WTC11 (cell line): ENCODE measurements at regions not wholly inside any gene's neighbourhood (a gene's known extent, or its start where the extent isn't known, plus 50 kb on each side); places are given as distances from the start of the nearest gene placed in this dataset.

ENCODE experiments used
- ATAC-seq: fragments of 200-7000 bp; cut with Tn5 transposase; 2 replicates; pipeline ENCODE4 v1.10.0; 2021; ENCODE audit warnings: mild to moderate bottlenecking, moderate library complexity
- CTCF ChIA-PET: fragments of 300-600 bp; sonication (Branson Sonifier 250); formaldehyde crosslinking; loops from one replicate; lab custom pipeline; 2021; ENCODE audit warnings: antibody characterized with exemption; lab: Charles Lee
- POLR2A ChIA-PET: fragments of 350-600 bp; sonication (Branson Sonifier 250); formaldehyde crosslinking; loops from one replicate; lab custom pipeline; 2021; ENCODE audit warnings: antibody characterized with exemption; lab: Charles Lee
- DNase-seq: peaks from one replicate; pipeline ENCODE4 v3.0.0; 2021; ENCODE audit warnings: low spot score
- H3K27ac Mint-ChIP-seq: 2 replicates; pipeline ENCODE4 v1.8.0; 2021; ENCODE audit warnings: mixed read lengths
- H3K27me3 Mint-ChIP-seq: 2 replicates; pipeline ENCODE4 v1.8.0; 2021; ENCODE audit warnings: low read depth, mild to moderate bottlenecking, moderate library complexity, mixed read lengths
- H3K36me3 Mint-ChIP-seq: 2 replicates; pipeline ENCODE4 v1.8.0; 2021; ENCODE audit warnings: mixed read lengths
- H3K4me1 Mint-ChIP-seq: 2 replicates; pipeline ENCODE4 v1.8.0; 2022; ENCODE audit warnings: mixed read lengths
- H3K4me3 Mint-ChIP-seq: 2 replicates; pipeline ENCODE4 v1.8.0; 2021; ENCODE audit warnings: mild to moderate bottlenecking, moderate library complexity, mixed read lengths
- H3K9me3 Mint-ChIP-seq: 2 replicates; pipeline ENCODE4 v1.8.0; 2021; ENCODE audit warnings: mixed read lengths
- ATF3 ChIP-seq: sonication (generic); formaldehyde crosslinking; conservative IDR thresholded peaks from 2 replicates; pipeline ENCODE4 v1.8.1; 2022; ENCODE audit warnings: mild to moderate bottlenecking, missing genetic modification reagents
- CBFB ChIP-seq: sonication (generic); formaldehyde crosslinking; IDR thresholded peaks from 2 replicates; pipeline ENCODE4 v1.8.1; 2022; ENCODE audit warnings: mild to moderate bottlenecking, low read depth, missing genetic modification reagents
- FOXP1 ChIP-seq: sonication (generic); formaldehyde crosslinking; IDR thresholded peaks from 2 replicates; pipeline ENCODE4 v1.8.0; 2022; ENCODE audit warnings: missing genetic modification reagents, mild to moderate bottlenecking, moderate library complexity, borderline replicate concordance
- JUN ChIP-seq: sonication (generic); formaldehyde crosslinking; IDR thresholded peaks from 2 replicates; pipeline ENCODE4 v1.8.0; 2023; ENCODE audit warnings: mild to moderate bottlenecking, missing genetic modification reagents
- NR1H2 ChIP-seq: sonication (generic); formaldehyde crosslinking; IDR thresholded peaks from 2 replicates; pipeline ENCODE4 v1.9.0; 2021; ENCODE audit warnings: mild to moderate bottlenecking, moderate library complexity, missing genetic modification reagents
- SMAD3 ChIP-seq: sonication (generic); formaldehyde crosslinking; IDR thresholded peaks from 2 replicates; pipeline ENCODE4 v1.8.0; 2022; ENCODE audit warnings: missing genetic modification reagents, mild to moderate bottlenecking, borderline replicate concordance
- STAT6 ChIP-seq: sonication (generic); formaldehyde crosslinking; conservative IDR thresholded peaks from 2 replicates; pipeline ENCODE4 v1.8.1; 2023; ENCODE audit warnings: mild to moderate bottlenecking, low read depth, missing genetic modification reagents, moderate library complexity
- ZNF671 ChIP-seq: fragments of 250-450 bp; sonication (Bioruptor Pico); IDR thresholded peaks from 2 replicates; pipeline ENCODE4 v1.8.0; 2021; ENCODE audit warnings: mild to moderate bottlenecking
- TF ChIP-seq, protein P1 (sequence below): sonication (generic); formaldehyde crosslinking; IDR thresholded peaks from 2 replicates; pipeline ENCODE4 v1.8.1; 2022; ENCODE audit warnings: missing genetic modification reagents, borderline replicate concordance
- TF ChIP-seq, protein P2 (sequence below): sonication (generic); formaldehyde crosslinking; IDR thresholded peaks from 2 replicates; pipeline ENCODE4 v1.8.0; 2022; ENCODE audit warnings: mild to moderate bottlenecking, missing genetic modification reagents
- TF ChIP-seq, protein P3 (sequence below): fragments of 250-450 bp; sonication (Bioruptor Pico); IDR thresholded peaks from 2 replicates; pipeline ENCODE4 v2.1.2; 2022; ENCODE audit warnings: mild to moderate bottlenecking, moderate library complexity
- TF ChIP-seq, protein P4 (sequence below): fragments of 200-600 bp; IDR thresholded peaks from 2 replicates; pipeline ENCODE4 v1.8.0; 2022; ENCODE audit warnings: antibody characterized with exemption

DNA sequence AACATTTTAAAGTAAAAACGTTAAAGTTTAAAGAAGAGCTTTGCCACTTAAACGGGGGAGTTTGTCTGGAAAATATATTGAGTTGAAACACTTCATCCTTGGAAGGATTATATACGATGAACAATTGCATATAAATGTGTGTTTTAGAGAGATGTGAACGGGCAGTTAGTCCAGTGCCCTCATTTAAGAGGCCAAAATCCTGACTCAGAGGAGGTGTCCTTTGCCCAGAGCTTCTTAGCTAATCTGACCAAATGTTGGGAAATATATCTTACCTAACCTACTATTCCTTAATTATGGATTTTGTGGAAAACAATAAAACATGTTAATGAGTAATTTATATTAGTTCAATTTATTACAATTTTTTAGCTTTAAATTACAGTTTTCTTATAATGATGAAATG is 327.2 kb upstream of the DIPK2B start (continued):
- TF ChIP-seq STAT6 (CRISPR knock-in tag) (no peak), ATF3 (CRISPR knock-in tag) (no peak)
- TF ChIP-seq, protein P1, sequence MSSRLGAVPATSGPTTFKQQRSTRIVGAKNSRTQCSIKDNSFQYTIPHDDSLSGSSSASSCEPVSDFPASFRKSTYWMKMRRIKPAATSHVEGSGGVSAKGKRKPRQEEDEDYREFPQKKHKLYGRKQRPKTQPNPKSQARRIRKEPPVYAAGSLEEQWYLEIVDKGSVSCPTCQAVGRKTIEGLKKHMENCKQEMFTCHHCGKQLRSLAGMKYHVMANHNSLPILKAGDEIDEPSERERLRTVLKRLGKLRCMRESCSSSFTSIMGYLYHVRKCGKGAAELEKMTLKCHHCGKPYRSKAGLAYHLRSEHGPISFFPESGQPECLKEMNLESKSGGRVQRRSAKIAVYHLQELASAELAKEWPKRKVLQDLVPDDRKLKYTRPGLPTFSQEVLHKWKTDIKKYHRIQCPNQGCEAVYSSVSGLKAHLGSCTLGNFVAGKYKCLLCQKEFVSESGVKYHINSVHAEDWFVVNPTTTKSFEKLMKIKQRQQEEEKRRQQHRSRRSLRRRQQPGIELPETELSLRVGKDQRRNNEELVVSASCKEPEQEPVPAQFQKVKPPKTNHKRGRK (CRISPR knock-in tag) = no peak

DNA sequence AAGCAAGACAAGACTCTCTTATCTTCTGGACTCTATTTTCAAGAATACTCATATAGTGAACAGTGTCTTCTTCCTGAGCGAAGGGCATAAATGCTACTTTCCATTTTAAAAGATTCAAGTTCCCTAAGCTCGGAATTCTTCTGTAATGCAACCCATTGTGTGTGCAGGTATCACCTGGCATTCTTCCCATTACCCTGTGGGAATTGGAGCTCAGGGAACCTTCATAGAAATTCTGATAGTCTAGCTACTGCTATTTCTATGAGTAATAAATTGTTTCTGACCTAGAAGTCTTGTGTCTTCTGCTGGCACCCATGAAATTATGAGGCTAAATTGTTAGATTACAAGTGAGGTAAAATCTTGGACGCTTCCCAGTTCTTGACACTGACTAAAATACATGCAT is 324.1 kb upstream of the DIPK2B start:
- TF ChIP-seq FOXP1 (CRISPR knock-in tag) = no peak
- TF ChIP-seq, protein P2, sequence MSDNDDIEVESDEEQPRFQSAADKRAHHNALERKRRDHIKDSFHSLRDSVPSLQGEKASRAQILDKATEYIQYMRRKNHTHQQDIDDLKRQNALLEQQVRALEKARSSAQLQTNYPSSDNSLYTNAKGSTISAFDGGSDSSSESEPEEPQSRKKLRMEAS (CRISPR knock-in tag) = no peak
- TF ChIP-seq SMAD3 (CRISPR knock-in tag) = no peak
- TF ChIP-seq, protein P3, sequence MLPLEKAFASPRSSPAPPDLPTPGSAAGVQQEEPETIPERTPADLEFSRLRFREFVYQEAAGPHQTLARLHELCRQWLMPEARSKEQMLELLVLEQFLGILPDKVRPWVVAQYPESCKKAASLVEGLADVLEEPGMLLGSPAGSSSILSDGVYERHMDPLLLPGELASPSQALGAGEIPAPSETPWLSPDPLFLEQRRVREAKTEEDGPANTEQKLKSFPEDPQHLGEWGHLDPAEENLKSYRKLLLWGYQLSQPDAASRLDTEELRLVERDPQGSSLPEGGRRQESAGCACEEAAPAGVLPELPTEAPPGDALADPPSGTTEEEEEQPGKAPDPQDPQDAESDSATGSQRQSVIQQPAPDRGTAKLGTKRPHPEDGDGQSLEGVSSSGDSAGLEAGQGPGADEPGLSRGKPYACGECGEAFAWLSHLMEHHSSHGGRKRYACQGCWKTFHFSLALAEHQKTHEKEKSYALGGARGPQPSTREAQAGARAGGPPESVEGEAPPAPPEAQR (CRISPR knock-in tag) = no peak
- TF ChIP-seq, protein P4, sequence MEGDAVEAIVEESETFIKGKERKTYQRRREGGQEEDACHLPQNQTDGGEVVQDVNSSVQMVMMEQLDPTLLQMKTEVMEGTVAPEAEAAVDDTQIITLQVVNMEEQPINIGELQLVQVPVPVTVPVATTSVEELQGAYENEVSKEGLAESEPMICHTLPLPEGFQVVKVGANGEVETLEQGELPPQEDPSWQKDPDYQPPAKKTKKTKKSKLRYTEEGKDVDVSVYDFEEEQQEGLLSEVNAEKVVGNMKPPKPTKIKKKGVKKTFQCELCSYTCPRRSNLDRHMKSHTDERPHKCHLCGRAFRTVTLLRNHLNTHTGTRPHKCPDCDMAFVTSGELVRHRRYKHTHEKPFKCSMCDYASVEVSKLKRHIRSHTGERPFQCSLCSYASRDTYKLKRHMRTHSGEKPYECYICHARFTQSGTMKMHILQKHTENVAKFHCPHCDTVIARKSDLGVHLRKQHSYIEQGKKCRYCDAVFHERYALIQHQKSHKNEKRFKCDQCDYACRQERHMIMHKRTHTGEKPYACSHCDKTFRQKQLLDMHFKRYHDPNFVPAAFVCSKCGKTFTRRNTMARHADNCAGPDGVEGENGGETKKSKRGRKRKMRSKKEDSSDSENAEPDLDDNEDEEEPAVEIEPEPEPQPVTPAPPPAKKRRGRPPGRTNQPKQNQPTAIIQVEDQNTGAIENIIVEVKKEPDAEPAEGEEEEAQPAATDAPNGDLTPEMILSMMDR = no peak
- TF ChIP-seq, protein P1 (CRISPR knock-in tag) = no peak
- ChIA-PET POLR2A (no interaction called here), CTCF (no interaction called here)
- no peak for DNase-seq
- no peaks in the 10 kb centered on the region for H3K27me3 Mint-ChIP-seq
- no peak overlapping the region for H3K4me3 Mint-ChIP-seq
- no peaks in the 10 kb centered on the region for H3K9me3 Mint-ChIP-seq
- no peaks in the 10 kb centered on the region for H3K4me1 Mint-ChIP-seq
- H3K36me3 Mint-ChIP-seq = no peaks in the 10 kb centered on the region
- H3K27ac Mint-ChIP-seq = no peak overlapping the region
- no peak for ATAC-seq

DNA sequence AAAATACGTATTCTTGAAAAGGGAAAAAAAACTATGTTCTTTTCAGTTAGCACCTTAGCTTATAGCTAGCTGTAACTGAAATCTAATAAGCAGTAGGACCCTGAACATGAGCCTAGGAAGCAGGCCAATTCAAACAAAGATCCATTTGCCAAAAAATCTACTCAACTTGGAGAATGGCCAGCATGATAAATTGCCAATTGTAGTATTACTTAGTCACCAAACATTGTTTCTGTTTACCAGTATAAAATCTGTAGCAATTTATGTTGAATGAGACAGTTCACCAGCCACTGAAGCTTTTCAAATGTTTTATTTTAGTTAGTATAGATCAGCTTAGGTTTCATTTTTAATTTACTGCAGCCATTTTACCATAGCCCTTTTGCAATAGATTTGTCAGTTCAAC is 323.6 kb upstream of the DIPK2B start:
- no peak overlapping the region for H3K27ac Mint-ChIP-seq
- CTCF ChIA-PET = no interaction called here

More for the DNA sequence above, 323.6 kb upstream of the DIPK2B start:
- DNase-seq = no peak
- Mint-ChIP-seq H3K4me1 (no peaks in the 10 kb centered on the region), H3K36me3 (no peaks in the 10 kb centered on the region), H3K27me3 (no peaks in the 10 kb centered on the region), H3K9me3 (no peaks in the 10 kb centered on the region), H3K4me3 (no peak overlapping the region)
- TF ChIP-seq JUN (CRISPR knock-in tag) = no peak
- TF ChIP-seq NR1H2 (CRISPR knock-in tag) = no peak
- TF ChIP-seq ZNF671 (CRISPR knock-in tag) = no peak
- no peak for TF ChIP-seq CBFB (CRISPR knock-in tag)
- POLR2A ChIA-PET = no interaction called here
- ATAC-seq = no peak
